Fibroblast of upper back skin (primary cell): ENCODE measurements at regions not wholly inside any gene's neighbourhood (a gene's known extent, or its start where the extent isn't known, plus 50 kb on each side); places are given as distances from the start of the nearest gene placed in this dataset.

Experiments
- DNase-seq: peaks from one replicate; pipeline ENCODE4 v3.0.0-alpha.2; 2013

DNA sequence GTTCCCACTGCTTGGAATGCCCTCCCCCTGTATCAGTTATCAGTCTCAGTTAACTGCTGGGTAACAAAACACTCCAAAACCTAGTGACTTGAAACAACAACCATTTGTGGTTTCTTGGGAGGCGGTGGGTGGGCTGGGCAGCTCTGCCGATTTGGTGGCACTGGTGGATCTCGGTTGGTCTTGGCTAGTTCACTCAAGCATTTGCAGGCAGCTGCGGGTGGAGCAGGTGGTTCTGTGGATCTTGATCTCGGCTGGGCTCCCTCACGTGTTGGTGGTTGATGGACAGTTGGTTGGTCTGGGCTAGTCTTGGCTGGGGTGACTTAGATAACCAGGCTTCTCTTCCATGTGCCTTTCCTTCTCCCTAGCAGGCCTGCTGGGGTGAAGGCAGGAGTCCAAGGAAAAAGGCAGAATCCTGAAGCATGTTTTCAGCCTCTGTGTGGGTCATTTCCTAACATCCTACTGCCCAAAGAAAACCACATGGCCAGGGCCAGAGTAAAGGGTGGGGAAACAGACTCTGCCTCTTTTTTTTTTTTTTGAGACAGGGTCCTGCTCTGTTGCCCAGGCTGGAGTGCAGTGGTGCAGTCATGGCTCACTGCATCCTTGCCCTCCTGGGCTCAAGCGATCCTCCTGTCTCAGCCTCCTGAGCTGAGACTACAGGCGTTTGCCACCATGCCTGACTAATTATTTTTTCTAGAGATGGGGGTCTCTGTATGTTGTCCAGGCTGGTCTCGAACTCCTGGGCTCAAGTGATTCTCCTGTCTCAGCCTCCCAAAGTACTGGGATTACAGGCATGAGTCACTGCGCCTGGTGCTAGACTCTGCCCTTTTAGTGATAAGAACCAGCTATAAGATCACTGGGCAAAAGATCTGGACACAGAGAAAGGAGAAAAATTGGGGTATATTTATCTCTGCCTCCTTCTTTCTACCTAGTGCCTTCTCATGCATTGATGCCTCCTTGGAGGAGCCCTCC is 183.7 kb downstream of the RGS3 start:
- DNase-seq: no peak

GRCh38 chr9:113648048-113648447 is 184.5 kb downstream of the RGS3 start:
- no peak for DNase-seq

GRCh38 chr9:113648586-113648985 is 185.1 kb downstream of the RGS3 start:
- DNase-seq: no peak

DNA sequence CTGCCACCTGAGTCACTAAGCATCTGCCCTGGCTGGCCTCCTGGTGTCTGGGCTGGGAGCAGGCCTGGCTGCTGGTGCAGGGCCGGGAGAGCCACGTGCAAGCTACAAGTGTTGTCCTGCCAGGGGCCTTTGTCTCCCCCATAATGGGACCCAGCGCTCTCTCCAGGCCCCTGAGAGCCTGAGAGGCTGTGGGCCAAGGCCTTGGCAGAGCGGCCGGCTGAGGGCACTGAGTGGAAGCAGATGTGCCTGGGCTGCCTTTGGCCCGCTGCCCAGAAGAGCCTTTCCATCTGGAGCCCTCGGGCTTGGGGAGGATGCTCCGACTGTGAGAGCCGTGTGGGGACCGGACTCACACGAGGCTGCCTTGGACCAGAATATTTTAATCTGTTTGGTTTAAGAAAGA is 185.5 kb downstream of the RGS3 start:
- peak; percentile 49 for DNase-seq

DNA sequence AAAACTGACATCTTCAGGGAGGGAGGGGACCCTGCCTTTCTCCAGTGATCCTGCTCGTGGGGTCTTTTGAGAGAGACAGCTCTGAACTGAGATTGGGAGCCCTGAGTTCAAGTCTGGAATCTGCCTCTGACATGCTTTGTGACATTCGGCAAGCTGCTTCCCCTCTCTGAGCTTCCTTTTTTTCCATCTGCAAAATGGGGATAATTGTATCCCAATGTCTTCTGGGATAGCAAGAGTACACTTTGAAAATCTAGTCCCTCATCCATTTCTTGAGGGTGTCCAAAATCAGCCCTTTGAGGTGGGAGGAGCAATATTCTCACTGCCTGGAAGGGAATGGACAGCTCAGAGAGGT is 186.3 kb downstream of the RGS3 start:
- no peak for DNase-seq

GRCh38 chr9:113650207-113651131 is 186.9 kb downstream of the RGS3 start:
- peak; percentile 42 for DNase-seq

DNA sequence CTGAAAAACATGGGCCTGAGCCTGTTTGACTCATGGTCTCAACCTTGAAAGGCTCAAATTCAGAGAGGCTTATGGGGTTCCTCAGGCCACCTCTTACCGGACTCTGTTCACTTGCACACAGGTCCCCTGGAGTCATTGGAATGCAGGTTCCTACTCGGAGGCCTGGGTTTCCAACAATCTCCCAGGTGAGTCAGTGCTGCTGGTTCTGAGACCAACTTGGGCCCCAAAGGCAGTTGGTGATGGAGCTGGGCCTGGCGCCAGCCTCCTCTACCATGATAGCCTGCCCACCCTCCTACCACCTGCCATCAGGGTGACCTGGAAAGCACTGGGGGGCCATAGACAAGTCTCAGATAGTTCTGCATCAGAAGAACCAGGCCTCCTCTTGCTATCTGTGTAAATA is 188.4 kb downstream of the RGS3 start:
- no peak for DNase-seq

DNA sequence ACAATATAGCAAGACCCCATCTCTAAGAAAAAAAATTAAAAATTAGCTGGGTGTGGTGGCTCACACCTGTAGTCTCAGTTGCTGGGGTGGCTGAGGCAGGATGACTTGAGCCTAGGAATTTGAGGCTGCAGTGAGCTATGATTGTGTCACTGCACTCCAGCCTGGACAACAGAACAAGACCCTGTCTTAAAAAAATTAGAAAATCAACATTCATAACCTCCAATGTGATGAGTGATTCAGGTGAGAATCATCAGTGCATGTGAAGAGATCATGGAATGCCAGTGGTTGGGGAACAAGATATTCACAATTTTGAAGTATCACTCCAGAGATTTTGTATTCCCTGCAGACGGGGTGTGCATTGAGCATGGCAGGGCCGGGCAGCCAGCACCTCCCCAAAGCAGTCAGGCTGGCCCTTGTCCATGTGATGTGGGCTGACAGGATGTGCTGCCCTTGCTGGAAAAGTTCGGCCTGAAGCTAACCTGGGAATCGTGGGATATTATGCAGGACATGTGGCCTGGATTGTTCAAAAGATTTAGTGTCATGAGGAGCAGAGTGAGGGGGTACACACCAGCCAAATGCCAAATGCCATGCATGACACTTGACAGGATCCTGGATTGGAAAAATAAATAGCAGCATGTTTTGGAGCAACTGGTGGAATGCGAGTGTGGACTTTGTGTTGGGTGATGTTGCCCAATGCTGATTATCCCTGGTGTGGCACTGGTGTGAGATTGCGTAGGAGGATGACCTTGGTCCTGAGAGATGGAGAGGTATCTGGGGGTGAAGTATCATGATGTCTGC is 189.0 kb downstream of the RGS3 start:
- no peak for DNase-seq

- no peak for DNase-seq
Observed at GRCh38 chr9:113653746-113654604, 190.4 kb downstream of the RGS3 start.

DNA sequence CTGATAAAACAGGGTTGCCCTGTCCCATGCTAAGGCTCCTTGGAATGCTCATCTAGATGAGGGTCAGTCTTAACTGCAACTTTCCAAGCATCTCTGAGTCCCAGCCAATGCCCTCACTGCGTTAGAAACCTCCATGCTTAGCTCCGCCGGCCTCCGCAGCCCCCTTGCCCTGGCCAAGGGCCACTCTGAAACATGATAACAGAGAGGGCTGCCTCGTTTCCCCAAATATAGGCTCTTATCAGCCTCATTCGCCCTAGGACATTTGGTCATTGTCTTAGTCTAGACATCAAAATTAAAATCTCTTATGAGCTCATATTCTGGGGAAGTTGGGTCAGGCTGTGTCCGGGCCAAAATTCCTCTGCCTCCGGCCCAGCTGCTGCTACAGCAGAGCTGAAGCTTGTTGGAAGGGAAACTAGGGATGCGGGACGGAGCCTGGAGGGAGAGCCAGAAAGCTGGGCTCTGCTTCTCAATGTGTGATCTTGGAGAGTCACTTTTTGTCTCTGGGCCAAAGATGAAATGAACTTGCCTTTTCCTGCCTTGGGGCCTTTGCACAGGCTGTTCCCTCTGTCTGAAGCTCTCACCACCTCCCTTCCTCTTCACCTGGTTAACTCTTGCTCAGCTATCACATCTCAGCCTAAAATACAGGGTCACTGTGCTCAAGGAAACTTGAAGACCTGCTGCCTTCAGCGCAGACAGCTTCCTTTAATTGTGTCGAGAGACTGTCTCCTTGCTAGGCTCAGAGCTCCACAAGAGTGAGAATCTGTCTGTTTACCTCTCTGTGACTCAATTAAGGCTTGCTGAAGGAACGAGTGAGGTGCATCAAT is 191.3 kb downstream of the RGS3 start:
- DNase-seq: peak; percentile 30

GRCh38 chr9:113656771-113657670 is 193.5 kb downstream of the RGS3 start:
- no peak for DNase-seq

DNA sequence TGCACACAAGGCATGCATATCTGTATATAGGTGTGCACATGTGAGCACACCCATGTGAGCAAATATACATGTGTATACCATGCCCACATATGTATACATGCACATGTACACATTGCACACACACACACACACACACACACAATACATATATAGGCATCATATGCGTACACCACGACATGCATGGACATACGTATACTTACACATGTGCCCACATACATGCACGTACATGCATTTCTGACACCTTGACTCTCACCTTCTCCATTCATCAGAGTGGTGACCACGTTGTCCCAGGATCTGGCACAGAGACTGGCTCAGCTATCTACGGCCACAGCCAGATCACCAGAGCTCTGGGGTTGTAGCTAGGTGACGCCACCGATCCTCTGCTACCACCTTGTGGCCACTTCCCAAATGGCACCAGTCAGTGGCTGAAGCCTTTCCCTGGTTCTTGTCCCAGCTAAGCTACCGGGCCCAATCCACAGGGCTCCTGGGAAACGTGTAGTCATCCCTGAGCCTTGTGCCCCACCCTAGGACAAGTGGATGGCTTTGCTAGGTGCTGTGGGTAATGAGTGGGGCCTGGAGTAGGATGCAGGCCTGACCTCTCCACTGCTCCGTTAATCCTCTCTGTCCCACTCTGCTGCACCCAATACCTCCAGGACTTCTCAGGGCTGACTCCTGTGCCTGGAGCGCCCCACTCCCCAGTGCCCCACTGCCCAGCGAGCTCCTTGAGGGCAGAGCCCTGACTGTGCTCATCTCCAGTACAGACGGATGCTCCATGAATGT is 194.4 kb downstream of the RGS3 start:
- DNase-seq: peak; percentile 79

- no peak for DNase-seq
Observed at GRCh38 chr9:113658545-113658895, 195.0 kb downstream of the RGS3 start.

DNA sequence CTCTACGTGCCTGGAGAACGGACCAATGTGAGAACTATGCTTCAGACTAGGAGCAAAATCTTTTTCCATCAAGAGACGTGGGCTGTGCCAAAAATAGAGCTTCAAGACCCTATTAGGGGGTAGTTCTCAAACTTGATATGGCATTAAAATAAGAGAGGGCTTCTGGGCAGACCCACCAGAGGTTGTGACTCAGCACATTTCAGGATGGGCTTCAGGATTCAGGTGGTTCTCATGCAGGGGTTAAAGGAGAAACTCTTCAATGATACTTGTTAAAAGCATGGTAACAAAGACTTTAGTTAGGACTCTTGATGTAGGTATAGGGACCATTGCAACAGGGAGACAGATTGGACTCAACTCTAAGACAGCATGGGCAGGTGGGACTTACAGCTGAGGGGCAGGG is 195.5 kb downstream of the RGS3 start:
- no peak for DNase-seq

DNA sequence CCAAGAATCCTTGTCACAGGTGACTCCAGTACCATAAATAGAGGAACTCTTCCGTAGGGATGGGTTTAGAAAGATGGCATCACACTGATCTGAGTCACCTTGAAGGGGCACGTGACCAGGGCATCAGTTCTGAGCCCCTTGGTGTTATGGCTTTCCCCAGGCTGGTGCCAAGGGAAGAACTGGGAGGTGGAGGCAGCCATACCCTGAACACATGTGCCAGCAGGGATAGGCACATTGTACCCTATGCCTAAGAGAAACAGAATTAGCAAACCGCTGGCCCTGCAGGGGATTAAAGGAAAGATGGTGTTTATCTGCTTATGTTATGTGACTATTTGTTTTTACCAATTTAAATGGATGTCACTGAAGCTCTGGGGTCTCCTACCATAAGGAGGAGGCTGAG is 196.2 kb downstream of the RGS3 start:
- DNase-seq: no peak

- DNase-seq: no peak
Observed at GRCh38 chr9:113660196-113660595, 196.7 kb downstream of the RGS3 start.

DNA sequence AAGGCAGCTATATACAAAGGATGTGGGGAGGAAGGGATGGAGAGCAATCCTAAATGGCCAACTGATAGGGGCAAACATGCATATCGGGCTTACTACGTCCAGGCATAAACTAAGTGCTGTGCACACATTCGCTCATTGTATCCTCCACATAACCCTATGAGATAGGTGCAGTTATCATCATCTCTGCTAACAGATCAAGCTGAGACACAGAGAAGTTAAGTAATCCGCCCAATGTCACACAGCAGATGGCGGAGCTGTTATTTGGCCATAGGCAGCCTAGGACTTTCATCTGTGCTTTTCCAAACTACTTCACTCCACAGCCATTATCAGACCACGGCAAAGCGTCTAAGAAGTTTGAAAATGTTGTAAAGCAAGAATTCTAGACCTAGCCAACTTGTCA is 197.5 kb downstream of the RGS3 start:
- DNase-seq: no peak

GRCh38 chr9:113664181-113664875 is 200.8 kb downstream of the RGS3 start:
- DNase-seq: no peak

DNA sequence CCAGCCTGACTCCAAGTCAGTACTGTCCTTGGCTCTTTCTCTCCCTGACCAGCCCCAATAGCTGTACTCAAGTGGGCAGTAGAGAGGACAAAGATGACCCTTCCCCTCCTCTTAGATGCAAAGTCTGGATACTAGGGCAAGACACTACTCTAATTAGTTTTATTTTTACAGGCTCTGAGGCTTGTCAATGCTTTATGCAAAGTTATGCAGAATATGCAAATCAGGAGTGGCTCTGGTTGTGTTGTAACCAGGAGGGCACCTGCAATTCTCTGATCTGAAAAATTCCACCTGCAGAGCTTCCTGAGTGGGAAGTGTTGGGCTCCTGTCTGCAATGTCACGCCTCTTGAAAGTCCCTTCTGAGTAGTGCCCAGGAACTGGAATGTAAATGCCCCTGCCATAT is 201.5 kb downstream of the RGS3 start:
- DNase-seq: no peak
